Endodermal cell (in vitro differentiated cells): ENCODE measurements at regions not wholly inside any gene's neighbourhood (a gene's known extent, or its start where the extent isn't known, plus 50 kb on each side); places are given as distances from the start of the nearest gene placed in this dataset.

Experiments
- DNase-seq: peaks from one replicate; pipeline ENCODE4 v3.0.0-alpha.2; 2017
- H3K27ac ChIP-seq: 2 replicates; pipeline ENCODE4 v1.5.1; 2013; ENCODE audit warnings: mild to moderate bottlenecking, low read depth, low read length, moderate library complexity
- H3K27me3 ChIP-seq: 2 replicates; pipeline ENCODE4 v1.6.1; 2013; ENCODE audit warnings: mild to moderate bottlenecking, low read length, moderate library complexity; ENCODE audit not compliant: insufficient read depth, control insufficient read depth, poor library complexity, severe bottlenecking
- H3K36me3 ChIP-seq: 2 replicates; pipeline ENCODE4 v1.7.0; 2013; ENCODE audit warnings: mild to moderate bottlenecking, low read length, moderate library complexity; ENCODE audit not compliant: control insufficient read depth, insufficient read depth
- H3K4me1 ChIP-seq: one replicate; pipeline ENCODE4 v1.7.0; 2013; ENCODE audit warnings: low read length; ENCODE audit not compliant: control insufficient read depth, insufficient read depth
- H3K4me3 ChIP-seq: 2 replicates; pipeline ENCODE4 v1.5.1; 2013; ENCODE audit warnings: mild to moderate bottlenecking, low read length, moderate library complexity
- H3K9ac ChIP-seq: 2 replicates; pipeline ENCODE4 v1.6.1; 2013; ENCODE audit warnings: mild to moderate bottlenecking, low read length, moderate library complexity; ENCODE audit not compliant: poor library complexity, severe bottlenecking; ENCODE audit errors: extremely low read depth
- H3K9me3 ChIP-seq: 2 replicates; pipeline ENCODE4 v1.6.1; 2013; ENCODE audit warnings: mild to moderate bottlenecking, low read length, moderate library complexity; ENCODE audit not compliant: control insufficient read depth
- H3K27ac Mint-ChIP-seq: 2 replicates; pipeline ENCODE4 v1.8.0; 2020; ENCODE audit warnings: mixed read lengths
- H3K27me3 Mint-ChIP-seq: 2 replicates; pipeline ENCODE4 v1.8.0; 2021; ENCODE audit warnings: mild to moderate bottlenecking, mixed read lengths; ENCODE audit not compliant: insufficient read depth
- H3K36me3 Mint-ChIP-seq: 2 replicates; pipeline ENCODE4 v1.8.0; 2020; ENCODE audit warnings: low read depth, mixed read lengths
- H3K4me1 Mint-ChIP-seq: 2 replicates; pipeline ENCODE4 v1.8.0; 2020; ENCODE audit warnings: mixed read lengths
- H3K4me3 Mint-ChIP-seq: 2 replicates; pipeline ENCODE4 v1.8.0; 2020; ENCODE audit warnings: mild to moderate bottlenecking, moderate library complexity, mixed read lengths
- H3K9me3 Mint-ChIP-seq: 2 replicates; pipeline ENCODE4 v1.8.0; 2020; ENCODE audit warnings: mild to moderate bottlenecking, mixed read lengths
- CTCF ChIP-seq: fragments of 200-600 bp; sonication (generic); conservative IDR thresholded peaks from 2 replicates; pipeline ENCODE4 v1.5.0; 2021; ENCODE audit warnings: antibody characterized with exemption, mild to moderate bottlenecking
- WGBS, 2 experiments: methylation state at CpG; one replicate each; pipeline versions ENCODE4 v1.1.5 to v1.1.7; 2013; ENCODE audit warnings: missing lambda C conversion rate in 2 of 2, mixed read lengths in 1 of 2; ENCODE audit not compliant: insufficient coverage in 1 of 2, insufficient read length in 1 of 2; 5-methylcytosine and 5-hydroxymethylcytosine counted together

- no peak overlapping the region for H3K27ac ChIP-seq
- peaks cover 9% of the 10 kb centered on the region for H3K4me1 Mint-ChIP-seq
- WGBS, 2 experiments = 94 to 100% methylated on average over 2 to 3 of the region's 3 CpGs
- H3K9ac ChIP-seq = no peak overlapping the region
- no peak for TF ChIP-seq CTCF
- no peaks in the 10 kb centered on the region for H3K36me3 ChIP-seq
- peaks cover under 1% of the 10 kb centered on the region for H3K36me3 Mint-ChIP-seq
- no peaks in the 10 kb centered on the region for H3K27me3 Mint-ChIP-seq
- no peaks in the 10 kb centered on the region for H3K4me1 ChIP-seq
- no peaks in the 10 kb centered on the region for H3K27me3 ChIP-seq
- H3K9me3 Mint-ChIP-seq = peaks cover 9% of the 10 kb centered on the region
- peaks cover 19% of the 10 kb centered on the region for H3K9me3 ChIP-seq
- H3K27ac Mint-ChIP-seq = no peak overlapping the region
- H3K4me3 Mint-ChIP-seq = no peak overlapping the region
- DNase-seq = no peak
- no peak overlapping the region for H3K4me3 ChIP-seq
These were observed 414.1 kb downstream of the KCNH5 start for GRCh38 chr14:62631176-62631575.

DNA sequence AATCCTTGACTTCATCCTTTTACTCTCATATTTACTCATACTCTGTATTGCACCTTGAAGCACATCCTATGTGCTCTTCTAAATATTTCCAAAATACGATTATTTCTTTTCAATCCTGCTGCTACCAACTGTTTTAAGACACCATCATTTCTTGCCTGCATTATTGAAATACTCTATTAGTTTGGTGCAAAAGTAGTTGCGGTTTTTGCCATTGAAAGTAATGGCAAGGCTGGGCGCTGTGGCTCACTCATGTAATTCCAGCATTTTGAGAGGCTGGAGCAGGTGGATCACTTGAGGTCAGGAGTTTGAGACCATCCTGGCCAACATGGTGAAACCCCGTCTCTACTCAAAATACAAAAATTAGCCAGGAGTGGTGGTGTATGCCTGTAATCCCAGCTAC lies 412.5 kb downstream of the KCNH5 start:
- H3K4me3 Mint-ChIP-seq = no peak overlapping the region
- H3K36me3 Mint-ChIP-seq = no peaks in the 10 kb centered on the region
- H3K27me3 Mint-ChIP-seq = no peaks in the 10 kb centered on the region
- H3K27me3 ChIP-seq = no peaks in the 10 kb centered on the region
- no peaks in the 10 kb centered on the region for H3K36me3 ChIP-seq
- no peak for DNase-seq
- H3K4me1 Mint-ChIP-seq = peaks cover 9% of the 10 kb centered on the region
- H3K27ac ChIP-seq = no peak overlapping the region
- WGBS, 2 experiments = 89 to 91% methylated on average over 3 to 4 of the region's 4 CpGs
- H3K4me3 ChIP-seq = no peak overlapping the region
- H3K27ac Mint-ChIP-seq = no peak overlapping the region
- H3K9ac ChIP-seq = no peak overlapping the region
- no peaks in the 10 kb centered on the region for H3K4me1 ChIP-seq
- TF ChIP-seq CTCF = no peak
- peaks cover 16% of the 10 kb centered on the region for H3K9me3 ChIP-seq
- H3K9me3 Mint-ChIP-seq = peaks cover 25% of the 10 kb centered on the region

DNA sequence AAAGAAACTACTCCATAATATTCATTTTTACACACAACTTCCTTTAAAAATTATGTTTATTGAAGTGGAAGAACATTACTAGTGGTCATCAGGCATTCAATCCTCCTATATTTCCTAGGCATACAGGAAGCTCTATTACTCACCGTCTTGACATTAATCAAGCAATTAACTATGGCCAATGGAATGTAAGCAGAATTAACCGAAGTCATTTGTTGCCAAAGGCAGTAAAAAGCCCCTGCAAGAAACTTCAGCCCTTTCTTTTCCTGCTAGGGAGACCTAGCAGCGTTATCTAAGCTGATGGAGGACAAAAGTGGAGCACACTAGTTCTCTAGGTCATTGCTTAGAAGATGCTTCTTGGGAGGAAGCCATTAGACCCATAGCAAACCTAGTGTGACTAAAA lies 399.6 kb downstream of the KCNH5 start:
- no peak for TF ChIP-seq CTCF
- Histone ChIP-seq H3K4me3 (no peak overlapping the region), H3K4me1 (no peaks in the 10 kb centered on the region), H3K36me3 (no peaks in the 10 kb centered on the region), H3K9me3 (peaks cover 6% of the 10 kb centered on the region), H3K27me3 (no peaks in the 10 kb centered on the region), H3K9ac (no peak overlapping the region), H3K27ac (no peak overlapping the region)
- H3K9me3 Mint-ChIP-seq = peaks cover 4% of the 10 kb centered on the region
- no peaks in the 10 kb centered on the region for H3K36me3 Mint-ChIP-seq
- H3K27me3 Mint-ChIP-seq = no peaks in the 10 kb centered on the region
- no peak overlapping the region for H3K27ac Mint-ChIP-seq
- WGBS, 2 experiments = 84 to 94% methylated on average over 2 to 3 of the region's 3 CpGs
- no peak for DNase-seq
- H3K4me3 Mint-ChIP-seq = no peak overlapping the region
- H3K4me1 Mint-ChIP-seq = no peaks in the 10 kb centered on the region
